SK-N-MC (cell line): ENCODE measurements at regions not wholly inside any gene's neighbourhood (a gene's known extent, or its start where the extent isn't known, plus 50 kb on each side); places are given as distances from the start of the nearest gene placed in this dataset.

Experiments used
- EZH2 ChIP-seq: fragments of 200-600 bp; sonication (generic); IDR thresholded peaks from one replicate; pipeline ENCODE4 v1.6.1; 2017; ENCODE audit warnings: antibody characterized with exemption
- FOXP2 ChIP-seq: optimal IDR thresholded peaks from 2 replicates; pipeline ENCODE3; 2011; ENCODE audit warnings: mild to moderate bottlenecking, moderate library complexity; ENCODE audit not compliant: insufficient read depth; ENCODE audit errors: extremely low read length, control extremely low read depth
- POLR2AphosphoS5 ChIP-seq: IDR thresholded peaks from 2 replicates; pipeline ENCODE4 v1.6.1; 2012; ENCODE audit warnings: mild to moderate bottlenecking, low read depth, low read length, borderline replicate concordance

DNA sequence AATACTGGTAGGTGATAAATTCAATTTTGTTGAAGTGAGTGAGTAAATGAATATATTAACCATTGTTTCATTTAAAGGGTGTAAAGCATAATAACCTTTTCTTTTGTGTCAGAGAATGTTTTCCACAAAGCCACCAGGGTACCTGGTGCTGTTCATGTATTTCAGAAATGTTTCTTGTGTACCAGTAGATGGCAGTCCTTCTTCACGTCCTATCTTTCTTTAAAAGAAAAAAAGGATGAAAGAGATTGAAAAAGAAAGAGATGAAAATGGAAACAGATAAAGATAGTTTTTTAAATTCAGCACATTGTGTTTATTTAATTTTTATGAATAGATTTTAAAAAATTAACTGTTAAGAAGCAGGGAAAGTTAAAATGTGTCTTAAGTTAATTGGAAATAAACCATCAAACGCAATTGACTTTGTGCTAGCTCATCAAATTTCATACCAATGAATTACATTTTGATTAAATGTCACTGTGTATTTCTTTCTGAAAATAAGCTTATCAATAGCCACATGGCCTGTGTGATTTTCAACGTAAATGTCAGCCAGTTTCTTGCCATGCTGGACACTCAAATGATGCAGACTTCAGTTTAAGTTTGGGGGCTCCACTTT lies 65.5 kb upstream of the CHORDC1 start:
- TF ChIP-seq EZH2 (no peak), POLR2AphosphoS5 (no peak), FOXP2 (no peak)
